IMR-90 (cell line): ENCODE measurements at regions not wholly inside any gene's neighbourhood (a gene's known extent, or its start where the extent isn't known, plus 50 kb on each side); places are given as distances from the start of the nearest gene placed in this dataset.

Source experiments
- ATAC-seq: fragments of 200-7000 bp; cut with Tn5 transposase; 2 replicates; pipeline ENCODE4 v1.9.1; 2020; ENCODE audit warnings: low read depth, mild to moderate bottlenecking, moderate library complexity
- BruUV-seq: library from RNA; stranded (reverse); fragments of 400-500 nt; replicated peaks from 2 replicates; lab custom pipeline; 2021; lab: Mats Ljungman, UMichigan
- CTCF ChIA-PET: fragments of 300-600 bp; formaldehyde crosslinking; extraction: SDS; loops from one replicate; lab custom pipeline; 2021; ENCODE audit warnings: antibody characterized with exemption; lab: Yijun Ruan, JAX
- POLR2A ChIA-PET: fragments of 300-600 bp; sonication (Branson Sonifier 250); formaldehyde crosslinking; loops from one replicate; lab custom pipeline; 2022; ENCODE audit warnings: antibody characterized with exemption; ENCODE audit not compliant: unreplicated experiment; lab: Charles Lee
- DNase-seq: peaks from one replicate; pipeline ENCODE4 v3.0.0; 2013
- H2AFZ ChIP-seq: replicated peaks from 2 replicates; pipeline ENCODE3; 2013; ENCODE audit warnings: low read length, mild to moderate bottlenecking; ENCODE audit not compliant: poor library complexity
- H2AK5ac ChIP-seq: 2 replicates; pipeline ENCODE4 v1.6.1; 2013; ENCODE audit warnings: low read depth, low read length, inconsistent platforms
- H2AK9ac ChIP-seq: replicated peaks from 2 replicates; pipeline ENCODE3; 2013; ENCODE audit warnings: mild to moderate bottlenecking, low read depth, low read length, moderate library complexity; ENCODE audit not compliant: poor library complexity
- H2BK120ac ChIP-seq: 2 replicates; pipeline ENCODE4 v1.6.1; 2013; ENCODE audit warnings: low read depth, low read length, inconsistent platforms
- H2BK15ac ChIP-seq: 3 replicates; pipeline ENCODE4 v1.6.1; 2013; ENCODE audit warnings: low read depth, low read length, inconsistent platforms
- H2BK20ac ChIP-seq: 2 replicates; pipeline ENCODE4 v1.6.1; 2013; ENCODE audit warnings: low read depth, mild to moderate bottlenecking, inconsistent platforms, low read length, moderate library complexity
- H2BK5ac ChIP-seq: 2 replicates; pipeline ENCODE4 v1.6.1; 2013; ENCODE audit warnings: mild to moderate bottlenecking, low read depth, low read length, inconsistent platforms; ENCODE audit not compliant: poor library complexity, severe bottlenecking
- H3K14ac ChIP-seq: replicated peaks from 2 replicates; pipeline ENCODE4 v1.6.1; 2013; ENCODE audit warnings: low read depth, low read length, inconsistent platforms
- H3K18ac ChIP-seq: 2 replicates; pipeline ENCODE4 v1.6.1; 2013; ENCODE audit warnings: low read depth, low read length, control low read depth
- H3K23ac ChIP-seq: 2 replicates; pipeline ENCODE4 v1.6.1; 2013; ENCODE audit warnings: low read depth, low read length, inconsistent platforms
- H3K27ac ChIP-seq: 2 replicates; pipeline ENCODE4 v1.5.1; 2013; ENCODE audit warnings: mild to moderate bottlenecking, control low read depth, low read length; ENCODE audit not compliant: insufficient read depth
- H3K27me3 ChIP-seq: 2 replicates; pipeline ENCODE4 v1.6.1; 2013; ENCODE audit warnings: low read length; ENCODE audit not compliant: control insufficient read depth, insufficient read depth
- H3K36me3 ChIP-seq: 2 replicates; pipeline ENCODE4 v1.6.1; 2013; ENCODE audit warnings: low read length, mixed read lengths; ENCODE audit not compliant: control insufficient read depth, insufficient read depth
- H3K4ac ChIP-seq: 2 replicates; pipeline ENCODE4 v1.6.1; 2013; ENCODE audit warnings: low read depth, low read length, inconsistent platforms
- H3K4me1 ChIP-seq: 2 replicates; pipeline ENCODE4 v1.6.1; 2013; ENCODE audit warnings: low read length, mixed read lengths; ENCODE audit not compliant: control insufficient read depth, insufficient read depth
- H3K4me2 ChIP-seq: 2 replicates; pipeline ENCODE4 v1.6.1; 2013; ENCODE audit warnings: low read depth, mild to moderate bottlenecking, control low read depth, low read length, moderate library complexity
- H3K4me3 ChIP-seq: 2 replicates; pipeline ENCODE4 v1.5.1; 2013; ENCODE audit warnings: low read depth, mild to moderate bottlenecking, control low read depth, low read length, moderate library complexity; ENCODE audit not compliant: insufficient read depth
- H3K56ac ChIP-seq: 2 replicates; pipeline ENCODE4 v1.6.1; 2013; ENCODE audit warnings: low read length, inconsistent platforms; ENCODE audit not compliant: insufficient read depth; ENCODE audit errors: extremely low read depth
- H3K79me1 ChIP-seq, 2 experiments: 2 replicates each; pipeline ENCODE4 v1.6.1; 2013; ENCODE audit warnings: low read length in 2 of 2, inconsistent platforms in 1 of 2, low read depth in 1 of 2
- H3K9ac ChIP-seq: 2 replicates; pipeline ENCODE4 v1.6.1; 2013; ENCODE audit warnings: low read depth, low read length, control low read depth
- H3K9me1 ChIP-seq: 2 replicates; pipeline ENCODE4 v1.6.1; 2013; ENCODE audit warnings: low read length, inconsistent platforms; ENCODE audit not compliant: insufficient read depth
- H3K9me3 ChIP-seq: 2 replicates; pipeline ENCODE4 v1.6.1; 2013; ENCODE audit warnings: low read length; ENCODE audit not compliant: control insufficient read depth, insufficient read depth
- H4K20me1 ChIP-seq: 2 replicates; pipeline ENCODE4 v1.6.1; 2013; ENCODE audit warnings: low read length, inconsistent platforms; ENCODE audit not compliant: insufficient read depth
- H4K5ac ChIP-seq: 2 replicates; pipeline ENCODE4 v1.6.1; 2013; ENCODE audit warnings: mild to moderate bottlenecking, low read depth, low read length, control low read depth
- H4K8ac ChIP-seq, 2 experiments: 2 replicates each; pipeline ENCODE4 v1.6.1; 2013; ENCODE audit warnings: low read depth in 2 of 2, low read length in 2 of 2, control low read depth in 1 of 2, inconsistent platforms in 1 of 2
- H4K91ac ChIP-seq: 2 replicates; pipeline ENCODE4 v1.6.1; 2013; ENCODE audit warnings: low read depth, low read length, inconsistent platforms; ENCODE audit not compliant: insufficient read depth
- BHLHE40 ChIP-seq: fragments of 150-350 bp; IDR thresholded peaks from 2 replicates; pipeline ENCODE4 v1.6.1; 2016; ENCODE audit warnings: mild to moderate bottlenecking, low read depth, low read length
- MAFK ChIP-seq: IDR thresholded peaks from 2 replicates; pipeline ENCODE4 v1.6.1; 2012; ENCODE audit warnings: low read depth, low read length, improper control_type of control experiment
- WGBS, 2 experiments: methylation state at CpG; one replicate each; pipeline versions ENCODE4 v1.1.5 to v1.1.7; 2013; ENCODE audit warnings: missing lambda C conversion rate in 2 of 2; ENCODE audit not compliant: insufficient read length in 1 of 2; ENCODE audit errors: extremely low coverage in 2 of 2; 5-methylcytosine and 5-hydroxymethylcytosine counted together
- dilution Hi-C: fragments of 300-500 bp; cut with HindIII; formaldehyde crosslinking; loops from one replicate; pipeline ENCODE4 v1.14.3; 2018; ENCODE audit warnings: low sequenced_read_pairs; ENCODE audit not compliant: unreplicated experiment
- in situ Hi-C: fragments of 300-500 bp; cut with MboI; formaldehyde crosslinking; loops from 3 replicates; pipeline ENCODE4 v1.14.3; 2019; ENCODE audit warnings: low sequenced_read_pairs, inconsistent platforms, mixed read lengths
- intact Hi-C: fragments of 100-400 bp; cut with micrococcal nuclease; formaldehyde crosslinking; loops from 2 replicates; pipeline ENCODE4 v1.10.0; 2022

- POLR2A ChIA-PET: no interaction called here
- Histone ChIP-seq H3K14ac (no peak overlapping the region), H4K5ac (no peak overlapping the region), H4K20me1 (no peaks in the 10 kb centered on the region), H2BK5ac (no peak overlapping the region), H2BK20ac (no peak overlapping the region), H3K9me3 (no peaks in the 10 kb centered on the region), H4K91ac (no peak overlapping the region), H2BK15ac (no peak overlapping the region), H3K23ac (no peak overlapping the region), H3K9me1 (no peaks in the 10 kb centered on the region), H2AK9ac (no peak overlapping the region), H3K56ac (no peak overlapping the region), H3K79me1 (no peaks in the 10 kb centered on the region), H3K4me3 (no peak overlapping the region), H2AK5ac (no peak overlapping the region), H2AFZ (no peak overlapping the region), H3K27ac (no peak overlapping the region), H3K4me2 (no peak overlapping the region), H3K4me1 (no peaks in the 10 kb centered on the region; the same call in 1 of the 2 replicates), H2BK120ac (no peak overlapping the region), H3K18ac (no peak overlapping the region), H3K36me3 (no peaks in the 10 kb centered on the region), H4K8ac (no peak overlapping the region), H3K27me3 (no peaks in the 10 kb centered on the region), H3K9ac (no peak overlapping the region), H3K4ac (no peak overlapping the region)
- TF ChIP-seq BHLHE40: no peak
- TF ChIP-seq MAFK: peak; percentile 79
- no peak for DNase-seq
- dilution Hi-C loops: no loop called here
- WGBS, 2 experiments: no CpG with 5 or more reads among the region's 1 CpG
- CTCF ChIA-PET: no interaction called here
- BruUV-seq: no TSS peak
- intact Hi-C loops: loop anchor here (5.0 kb wide), 2 partner anchors 229 to 389 kb away; no protein-coding TSS in a partner anchor
- no peak for ATAC-seq
- in situ Hi-C loops: no loop called here
Observed at GRCh38 chr5:165228184-165228583, 1722.8 kb downstream of the MAT2B start.
